ENCODE measurements at regions not wholly inside any gene's neighbourhood (a gene's known extent, or its start where the extent isn't known, plus 50 kb on each side); places are given as distances from the start of the nearest gene placed in this dataset.
"Not testable (repeated sequence)": the region's sequence is repeated elsewhere in the genome, so short reads cannot be mapped to it uniquely, and the experiment has no call there.

DNA sequence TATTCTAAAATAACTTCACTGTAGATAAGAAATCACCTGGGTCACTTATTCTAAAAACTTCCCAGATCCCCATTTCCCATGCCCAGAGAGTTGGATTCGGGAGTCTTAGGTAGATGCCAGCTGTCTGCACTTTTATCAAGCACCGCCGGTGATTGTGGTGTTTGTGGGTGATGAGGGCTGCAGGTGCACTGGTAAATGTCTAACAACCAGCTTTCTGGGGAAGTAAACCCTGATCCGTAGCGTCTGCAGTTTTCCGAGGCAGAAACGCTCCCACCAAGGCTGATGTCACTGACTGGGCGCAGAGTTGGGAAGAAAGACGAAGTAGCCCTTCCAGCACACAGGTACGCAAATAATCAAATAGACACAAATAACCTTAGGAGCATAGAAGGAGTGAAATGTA is 152.2 kb upstream of the KCNG1 start:
- peaks cover 27% of the 10 kb centered on the region for H3K27me3 Mint-ChIP-seq (ENCODE audit: low read depth)
- H3K36me3 Mint-ChIP-seq (ENCODE audit: low read depth): peaks cover 1% of the 10 kb centered on the region
- H3K4me1 Mint-ChIP-seq (ENCODE audit: low read depth): no peaks in the 10 kb centered on the region
- peaks cover 2% of the 10 kb centered on the region for H3K9me3 Mint-ChIP-seq (ENCODE audit: low read depth)
- no peak overlapping the region for H3K27ac Mint-ChIP-seq (ENCODE audit: unreplicated experiment)
- no peak overlapping the region for H3K4me3 Mint-ChIP-seq (ENCODE audit: unreplicated experiment)
- DNase-seq (ENCODE audit: low spot score): no peak
- TF ChIP-seq, protein P1, sequence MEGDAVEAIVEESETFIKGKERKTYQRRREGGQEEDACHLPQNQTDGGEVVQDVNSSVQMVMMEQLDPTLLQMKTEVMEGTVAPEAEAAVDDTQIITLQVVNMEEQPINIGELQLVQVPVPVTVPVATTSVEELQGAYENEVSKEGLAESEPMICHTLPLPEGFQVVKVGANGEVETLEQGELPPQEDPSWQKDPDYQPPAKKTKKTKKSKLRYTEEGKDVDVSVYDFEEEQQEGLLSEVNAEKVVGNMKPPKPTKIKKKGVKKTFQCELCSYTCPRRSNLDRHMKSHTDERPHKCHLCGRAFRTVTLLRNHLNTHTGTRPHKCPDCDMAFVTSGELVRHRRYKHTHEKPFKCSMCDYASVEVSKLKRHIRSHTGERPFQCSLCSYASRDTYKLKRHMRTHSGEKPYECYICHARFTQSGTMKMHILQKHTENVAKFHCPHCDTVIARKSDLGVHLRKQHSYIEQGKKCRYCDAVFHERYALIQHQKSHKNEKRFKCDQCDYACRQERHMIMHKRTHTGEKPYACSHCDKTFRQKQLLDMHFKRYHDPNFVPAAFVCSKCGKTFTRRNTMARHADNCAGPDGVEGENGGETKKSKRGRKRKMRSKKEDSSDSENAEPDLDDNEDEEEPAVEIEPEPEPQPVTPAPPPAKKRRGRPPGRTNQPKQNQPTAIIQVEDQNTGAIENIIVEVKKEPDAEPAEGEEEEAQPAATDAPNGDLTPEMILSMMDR (IDR thresholded peaks at IDR 0.05): no peak

GRCh38 chr20:51174536-51174935 is 151.6 kb upstream of the KCNG1 start:
- TF ChIP-seq, protein P1 (IDR thresholded peaks at IDR 0.05): no peak
- Mint-ChIP-seq H3K4me1 (ENCODE audit: low read depth) (peaks cover 3% of the 10 kb centered on the region), H3K9me3 (ENCODE audit: low read depth) (peaks cover 6% of the 10 kb centered on the region), H3K36me3 (ENCODE audit: low read depth) (peaks cover 1% of the 10 kb centered on the region), H3K27ac (ENCODE audit: unreplicated experiment) (no peak overlapping the region), H3K27me3 (ENCODE audit: low read depth) (peaks cover 20% of the 10 kb centered on the region), H3K4me3 (ENCODE audit: unreplicated experiment) (no peak overlapping the region)
- no peak for DNase-seq (ENCODE audit: low spot score)

DNA sequence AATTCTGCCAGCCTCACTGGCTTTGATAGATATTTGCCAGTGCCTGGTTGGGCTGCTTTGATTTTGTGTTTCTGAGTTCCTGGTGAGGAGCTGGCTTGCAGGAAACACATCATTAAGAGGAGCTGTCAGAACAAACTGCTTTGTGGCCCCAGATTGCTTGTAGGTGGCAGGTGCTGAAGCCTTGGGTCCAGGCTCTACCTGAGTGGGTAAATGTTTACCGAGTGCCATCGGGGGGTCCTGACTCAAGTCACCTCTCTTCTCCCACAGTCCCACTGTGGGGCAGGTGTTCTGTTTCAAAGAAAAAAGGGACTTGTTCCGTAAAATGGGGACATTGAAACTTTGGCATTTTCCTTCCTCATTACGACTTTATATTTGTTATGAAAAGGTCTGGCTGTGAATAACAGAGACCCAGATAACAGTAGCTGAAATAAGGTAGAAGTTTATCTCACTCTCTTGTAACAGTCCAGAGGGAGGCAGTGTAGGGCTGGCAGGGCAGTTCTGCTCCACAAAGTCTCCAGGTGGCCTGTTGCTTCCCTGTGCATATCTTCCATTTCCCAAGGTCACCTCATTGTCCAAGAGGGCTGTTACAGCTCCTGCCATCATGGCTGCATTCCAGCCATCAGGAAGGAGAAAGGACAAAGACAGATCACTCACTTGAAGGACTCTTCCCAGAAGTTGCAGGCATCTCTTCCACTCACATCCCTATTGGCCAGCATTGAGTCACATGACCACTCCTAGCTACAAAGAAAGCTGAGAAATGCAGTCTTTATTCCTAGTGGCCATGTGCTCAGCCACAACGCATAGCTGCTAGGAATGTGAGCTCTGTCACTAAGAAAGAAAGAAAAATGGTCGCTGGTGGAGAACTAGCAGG is 149.9 kb upstream of the KCNG1 start:
- peaks cover 18% of the 10 kb centered on the region for H3K27me3 Mint-ChIP-seq (ENCODE audit: low read depth)
- TF ChIP-seq, protein P1 (IDR thresholded peaks at IDR 0.05): no peak
- no peak for DNase-seq (ENCODE audit: low spot score)
- H3K4me3 Mint-ChIP-seq (ENCODE audit: unreplicated experiment): no peak overlapping the region
- peaks cover 5% of the 10 kb centered on the region for H3K4me1 Mint-ChIP-seq (ENCODE audit: low read depth)
- H3K36me3 Mint-ChIP-seq (ENCODE audit: low read depth): peaks cover 1% of the 10 kb centered on the region
- no peak overlapping the region for H3K27ac Mint-ChIP-seq (ENCODE audit: unreplicated experiment)
- H3K9me3 Mint-ChIP-seq (ENCODE audit: low read depth): peaks cover 12% of the 10 kb centered on the region

DNA sequence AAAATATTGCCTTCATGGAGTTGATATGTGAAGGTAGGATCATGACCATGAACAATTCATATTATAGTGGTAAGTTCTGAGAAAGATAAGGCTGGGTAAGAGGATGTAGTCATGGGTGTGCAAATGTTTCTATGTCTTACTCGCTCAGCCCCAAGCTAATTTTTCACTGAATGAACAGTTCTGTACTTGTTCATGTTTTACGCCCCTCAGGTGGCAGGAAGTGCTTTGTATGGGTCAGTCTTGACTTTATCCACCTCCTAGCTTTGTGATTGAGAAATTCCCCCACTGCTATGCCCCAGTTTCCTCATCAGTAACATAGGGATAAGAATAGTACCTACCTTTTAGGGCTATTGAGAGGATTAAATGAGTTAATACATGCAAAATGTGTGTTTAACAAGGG is 148.2 kb upstream of the KCNG1 start:
- H3K27me3 Mint-ChIP-seq (ENCODE audit: low read depth): peaks cover 15% of the 10 kb centered on the region
- H3K36me3 Mint-ChIP-seq (ENCODE audit: low read depth): peaks cover 1% of the 10 kb centered on the region
- no peak overlapping the region for H3K27ac Mint-ChIP-seq (ENCODE audit: unreplicated experiment)
- peaks cover 12% of the 10 kb centered on the region for H3K9me3 Mint-ChIP-seq (ENCODE audit: low read depth)
- TF ChIP-seq, protein P1 (IDR thresholded peaks at IDR 0.05): no peak
- H3K4me3 Mint-ChIP-seq (ENCODE audit: unreplicated experiment): no peak overlapping the region
- DNase-seq (ENCODE audit: low spot score): no peak
- peaks cover 5% of the 10 kb centered on the region for H3K4me1 Mint-ChIP-seq (ENCODE audit: low read depth)

DNA sequence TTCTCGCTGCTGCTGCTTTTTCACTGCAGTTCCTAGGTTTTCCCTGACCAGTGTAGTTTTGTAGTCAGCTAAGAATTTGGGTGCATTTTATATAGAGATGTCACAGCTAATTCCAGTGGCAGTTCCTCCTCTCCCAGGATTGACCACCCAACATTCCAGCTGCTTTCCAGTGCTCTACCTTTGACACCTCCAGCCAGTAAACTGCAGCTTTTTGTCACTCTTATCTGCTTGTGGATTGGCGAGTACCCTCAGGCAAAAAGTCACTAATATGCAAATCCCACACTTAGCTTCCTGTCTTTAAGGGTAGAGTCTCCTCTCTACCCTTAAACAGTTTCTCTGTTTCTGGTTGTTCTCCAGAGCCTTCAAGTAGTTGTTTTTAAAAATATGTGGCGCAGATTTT is 146.9 kb upstream of the KCNG1 start:
- peaks cover 1% of the 10 kb centered on the region for H3K36me3 Mint-ChIP-seq (ENCODE audit: low read depth)
- H3K27me3 Mint-ChIP-seq (ENCODE audit: low read depth): peaks cover 18% of the 10 kb centered on the region
- TF ChIP-seq, protein P1 (IDR thresholded peaks at IDR 0.05): no peak
- no peak overlapping the region for H3K4me3 Mint-ChIP-seq (ENCODE audit: unreplicated experiment)
- H3K9me3 Mint-ChIP-seq (ENCODE audit: low read depth): peaks cover 12% of the 10 kb centered on the region
- peaks cover 5% of the 10 kb centered on the region for H3K4me1 Mint-ChIP-seq (ENCODE audit: low read depth)
- no peak overlapping the region for H3K27ac Mint-ChIP-seq (ENCODE audit: unreplicated experiment)
- no peak for DNase-seq (ENCODE audit: low spot score)

DNA sequence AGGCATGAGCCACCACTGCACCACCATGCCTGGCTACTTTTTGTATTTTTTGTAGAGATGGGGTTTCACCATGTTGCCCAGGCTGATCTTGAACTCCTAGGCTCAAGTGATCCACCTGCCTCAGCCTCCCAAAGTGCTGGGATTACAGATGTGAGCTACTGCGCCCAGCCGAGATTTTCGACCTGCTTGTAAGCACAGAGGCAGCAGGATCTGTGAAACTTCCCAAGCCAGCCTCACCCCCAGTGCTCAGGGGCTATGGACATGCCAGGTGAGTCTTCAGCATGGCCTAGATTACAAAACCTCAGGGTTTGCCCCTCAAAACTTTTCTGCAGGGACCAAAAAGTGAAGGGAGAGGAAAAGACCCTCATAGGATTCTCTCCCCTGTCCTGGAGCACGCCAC is 145.0 kb upstream of the KCNG1 start:
- not testable (repeated sequence) for H3K4me3 Mint-ChIP-seq (ENCODE audit: unreplicated experiment); H3K9me3 Mint-ChIP-seq (ENCODE audit: low read depth); H3K27ac Mint-ChIP-seq (ENCODE audit: unreplicated experiment); DNase-seq (ENCODE audit: low spot score); H3K36me3 Mint-ChIP-seq (ENCODE audit: low read depth); H3K4me1 Mint-ChIP-seq (ENCODE audit: low read depth)
- peaks cover 10% of the 10 kb centered on the region for H3K27me3 Mint-ChIP-seq (ENCODE audit: low read depth)

All from chondrocyte (in vitro differentiated cells).